PC-3 (cell line): ENCODE measurements at regions not wholly inside any gene's neighbourhood (a gene's known extent, or its start where the extent isn't known, plus 50 kb on each side); places are given as distances from the start of the nearest gene placed in this dataset.

Source experiments
- ATAC-seq: fragments of 200-7000 bp; cut with Tn5 transposase; 2 replicates; pipeline ENCODE4 v1.9.1; 2020; ENCODE audit warnings: mild to moderate bottlenecking, moderate library complexity
- BruUV-seq: library from RNA; stranded (reverse); fragments of 400-500 nt; replicated peaks from 2 replicates; lab custom pipeline; 2021; lab: Mats Ljungman, UMichigan
- CTCF ChIA-PET: fragments of 300-600 bp; sonication (Branson Sonifier 250); formaldehyde crosslinking; loops from one replicate; lab custom pipeline; 2022; ENCODE audit warnings: antibody characterized with exemption; lab: Charles Lee
- POLR2A ChIA-PET: fragments of 300-600 bp; sonication (Branson Sonifier 250); formaldehyde crosslinking; loops from one replicate; lab custom pipeline; 2022; ENCODE audit warnings: antibody characterized with exemption; ENCODE audit not compliant: unreplicated experiment; lab: Charles Lee
- DNase-seq: peaks from one replicate; pipeline ENCODE4 v3.0.0-alpha.2; 2015
- H2AFZ ChIP-seq: fragments of 300-600 bp; sonication (generic); 2 replicates; pipeline ENCODE4 v1.6.0; 2016; ENCODE audit warnings: antibody characterized with exemption, low read length
- H3F3A ChIP-seq: fragments of 300-600 bp; sonication (generic); one replicate; pipeline ENCODE4 v1.6.0; 2017; ENCODE audit warnings: antibody characterized with exemption, low read length, control low read depth, mild to moderate bottlenecking; ENCODE audit not compliant: unreplicated experiment
- H3K27ac ChIP-seq: fragments of 300-600 bp; sonication (generic); 2 replicates; pipeline ENCODE4 v1.5.1; 2016; ENCODE audit warnings: mild to moderate bottlenecking, low read length
- H3K27me3 ChIP-seq: fragments of 300-600 bp; sonication (generic); 2 replicates; pipeline ENCODE4 v1.6.1; 2016; ENCODE audit warnings: low read length, mixed read lengths
- H3K36me3 ChIP-seq: fragments of 300-600 bp; sonication (generic); 2 replicates; pipeline ENCODE4 v1.6.1; 2016; ENCODE audit warnings: low read depth, mixed run types, low read length, mixed read lengths
- H3K4me1 ChIP-seq: fragments of 300-600 bp; sonication (generic); 2 replicates; pipeline ENCODE4 v1.5.1; 2016; ENCODE audit warnings: low read length; ENCODE audit not compliant: insufficient read depth
- H3K4me2 ChIP-seq: fragments of 300-600 bp; sonication (generic); 2 replicates; pipeline ENCODE4 v1.6.0; 2016; ENCODE audit warnings: low read length
- H3K4me3 ChIP-seq: fragments of 300-600 bp; sonication (generic); 2 replicates; pipeline ENCODE4 v1.5.1; 2016; ENCODE audit warnings: mild to moderate bottlenecking, low read length, mixed read lengths
- H3K79me2 ChIP-seq: fragments of 300-600 bp; sonication (generic); 2 replicates; pipeline ENCODE4 v1.6.1; 2017; ENCODE audit warnings: low read length, mixed read lengths
- H3K9ac ChIP-seq: fragments of 300-600 bp; sonication (generic); 2 replicates; pipeline ENCODE4 v1.6.0; 2016; ENCODE audit warnings: mild to moderate bottlenecking, low read length
- H3K9me2 ChIP-seq: fragments of 300-600 bp; sonication (generic); replicated peaks from 2 replicates; pipeline ENCODE4 v1.6.1; 2016; ENCODE audit warnings: mixed run types, low read length, mixed read lengths
- H3K9me3 ChIP-seq: fragments of 300-600 bp; sonication (generic); 2 replicates; pipeline ENCODE4 v1.6.1; 2016; ENCODE audit warnings: low read length, mixed read lengths
- H4K20me1 ChIP-seq: fragments of 300-600 bp; sonication (generic); 2 replicates; pipeline ENCODE4 v1.6.1; 2016; ENCODE audit warnings: low read length, mixed read lengths
- EZH2 ChIP-seq: fragments of 300-600 bp; sonication (generic); IDR thresholded peaks from one replicate; pipeline ENCODE4 v1.6.1; 2017; ENCODE audit warnings: antibody characterized with exemption, mild to moderate bottlenecking, low read length; ENCODE audit not compliant: unreplicated experiment
- EZH2phosphoT487 ChIP-seq: fragments of 300-600 bp; sonication (generic); IDR thresholded peaks from 2 replicates; pipeline ENCODE4 v1.6.1; 2018; ENCODE audit warnings: mild to moderate bottlenecking, antibody characterized with exemption, low read length, borderline replicate concordance
- intact Hi-C: fragments of 100-400 bp; cut with micrococcal nuclease; formaldehyde crosslinking; loops from 2 replicates; pipeline ENCODE4 v1.9.0; 2023
- TF ChIP-seq, protein P1 (sequence below): fragments of 300-600 bp; sonication (generic); conservative IDR thresholded peaks from 2 replicates; pipeline ENCODE4 v1.5.1; 2017; ENCODE audit warnings: antibody characterized with exemption, low read depth, mild to moderate bottlenecking, low read length

DNA sequence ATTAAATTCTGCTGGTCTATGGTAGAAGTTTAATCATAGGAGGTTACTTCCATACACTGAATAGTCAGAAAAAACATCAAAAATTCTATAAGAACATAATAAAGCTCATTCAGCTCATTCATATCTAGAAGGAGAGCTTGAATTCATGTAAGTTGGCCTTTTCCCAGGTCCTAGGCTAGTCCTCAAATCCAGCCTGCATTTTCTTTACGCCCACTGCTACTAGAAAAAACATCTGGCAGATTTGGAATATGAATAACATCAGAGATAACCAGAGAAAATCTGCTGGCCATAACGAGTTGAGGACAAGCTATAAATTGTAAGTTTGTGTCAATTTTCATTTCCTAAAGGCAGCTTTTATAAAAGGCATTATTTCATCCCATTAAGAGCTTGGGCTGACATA, 95.5 kb downstream of the MXRA5 start:
- Histone ChIP-seq H3K4me3 (no peak overlapping the region), H3K79me2 (no peaks in the 10 kb centered on the region), H3K9ac (no peak overlapping the region), H3K4me2 (no peak overlapping the region), H3K9me2 (no peaks in the 10 kb centered on the region), H3K36me3 (no peaks in the 10 kb centered on the region), H3K4me1 (no peaks in the 10 kb centered on the region), H3F3A (no peaks in the 10 kb centered on the region), H2AFZ (no peak overlapping the region), H3K27me3 (peaks cover 11% of the 10 kb centered on the region; the same call in 1 of the 2 replicates), H3K27ac (no peak overlapping the region), H4K20me1 (no peaks in the 10 kb centered on the region), H3K9me3 (no peaks in the 10 kb centered on the region)
- ATAC-seq (no peak), DNase-seq (no peak)
- ChIA-PET CTCF (no interaction called here), POLR2A (no interaction called here)
- intact Hi-C loops = no loop called here
- BruUV-seq = no TSS peak
- TF ChIP-seq EZH2phosphoT487 (no peak), EZH2 (no peak)
- TF ChIP-seq, protein P1, sequence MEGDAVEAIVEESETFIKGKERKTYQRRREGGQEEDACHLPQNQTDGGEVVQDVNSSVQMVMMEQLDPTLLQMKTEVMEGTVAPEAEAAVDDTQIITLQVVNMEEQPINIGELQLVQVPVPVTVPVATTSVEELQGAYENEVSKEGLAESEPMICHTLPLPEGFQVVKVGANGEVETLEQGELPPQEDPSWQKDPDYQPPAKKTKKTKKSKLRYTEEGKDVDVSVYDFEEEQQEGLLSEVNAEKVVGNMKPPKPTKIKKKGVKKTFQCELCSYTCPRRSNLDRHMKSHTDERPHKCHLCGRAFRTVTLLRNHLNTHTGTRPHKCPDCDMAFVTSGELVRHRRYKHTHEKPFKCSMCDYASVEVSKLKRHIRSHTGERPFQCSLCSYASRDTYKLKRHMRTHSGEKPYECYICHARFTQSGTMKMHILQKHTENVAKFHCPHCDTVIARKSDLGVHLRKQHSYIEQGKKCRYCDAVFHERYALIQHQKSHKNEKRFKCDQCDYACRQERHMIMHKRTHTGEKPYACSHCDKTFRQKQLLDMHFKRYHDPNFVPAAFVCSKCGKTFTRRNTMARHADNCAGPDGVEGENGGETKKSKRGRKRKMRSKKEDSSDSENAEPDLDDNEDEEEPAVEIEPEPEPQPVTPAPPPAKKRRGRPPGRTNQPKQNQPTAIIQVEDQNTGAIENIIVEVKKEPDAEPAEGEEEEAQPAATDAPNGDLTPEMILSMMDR = no peak

DNA sequence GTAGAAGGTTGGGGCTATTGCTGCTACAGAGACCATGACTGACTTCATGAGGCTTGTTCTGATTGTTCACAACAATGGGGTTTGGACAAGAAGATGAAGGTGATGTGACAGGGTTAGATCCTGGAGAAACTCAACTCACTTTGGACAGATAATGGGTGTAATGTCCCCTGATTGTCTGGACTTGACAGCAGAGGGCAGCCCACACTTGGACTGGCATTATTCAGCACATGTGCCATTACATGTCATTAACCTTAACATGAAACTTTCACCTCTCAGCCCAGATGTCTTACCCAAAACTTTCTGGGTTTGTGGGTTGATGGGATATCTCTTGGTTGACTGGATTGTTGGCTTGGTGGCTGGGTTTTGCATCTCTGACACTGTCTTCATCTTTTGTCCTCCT, 101.5 kb downstream of the MXRA5 start:
- no TSS peak for BruUV-seq
- ATAC-seq = no peak
- intact Hi-C loops = no loop called here
- Histone ChIP-seq H3K36me3 (no peaks in the 10 kb centered on the region), H3K4me2 (no peak overlapping the region), H3K4me1 (no peaks in the 10 kb centered on the region), H4K20me1 (no peaks in the 10 kb centered on the region), H3K9me3 (no peaks in the 10 kb centered on the region), H3K4me3 (no peak overlapping the region), H3K27me3 (no peaks in the 10 kb centered on the region), H3K27ac (no peak overlapping the region), H2AFZ (no peak overlapping the region), H3K79me2 (no peaks in the 10 kb centered on the region), H3F3A (no peaks in the 10 kb centered on the region), H3K9me2 (no peaks in the 10 kb centered on the region), H3K9ac (no peak overlapping the region)
- TF ChIP-seq EZH2phosphoT487 (no peak), EZH2 (no peak)
- TF ChIP-seq, protein P1 = no peak
- POLR2A ChIA-PET = no interaction called here
- CTCF ChIA-PET = no interaction called here
- peak; percentile 3 for DNase-seq

- Histone ChIP-seq H3K27ac (no peak overlapping the region), H3F3A (no peaks in the 10 kb centered on the region), H3K4me3 (no peak overlapping the region), H3K9me3 (no peaks in the 10 kb centered on the region), H3K79me2 (no peaks in the 10 kb centered on the region), H2AFZ (no peak overlapping the region), H4K20me1 (no peaks in the 10 kb centered on the region), H3K36me3 (no peaks in the 10 kb centered on the region), H3K4me2 (no peak overlapping the region), H3K9me2 (no peaks in the 10 kb centered on the region), H3K4me1 (no peaks in the 10 kb centered on the region), H3K9ac (no peak overlapping the region), H3K27me3 (no peaks in the 10 kb centered on the region)
- CTCF ChIA-PET = no interaction called here
- POLR2A ChIA-PET = no interaction called here
- ATAC-seq (no peak), DNase-seq (no peak)
- intact Hi-C loops = no loop called here
- TF ChIP-seq, protein P1 = no peak
- no peak for TF ChIP-seq EZH2phosphoT487
- TF ChIP-seq EZH2 = no peak
- no TSS peak for BruUV-seq
These were observed 102.2 kb downstream of the MXRA5 start for GRCh38 chrX:3244203-3244743.
